Loucy (cell line): ENCODE measurements at regions not wholly inside any gene's neighbourhood (a gene's known extent, or its start where the extent isn't known, plus 50 kb on each side); places are given as distances from the start of the nearest gene placed in this dataset.
"Not testable (repeated sequence)": the region's sequence is repeated elsewhere in the genome, so short reads cannot be mapped to it uniquely, and the experiment has no call there.

ENCODE experiments used
- CTCF ChIP-seq: fragments of 200-600 bp; sonication (generic); conservative IDR thresholded peaks from 2 replicates; pipeline ENCODE4 v1.5.1; 2014; ENCODE audit warnings: mild to moderate bottlenecking, antibody characterized with exemption, low read length
- EZH2phosphoT487 ChIP-seq: fragments of 200-600 bp; IDR thresholded peaks from 2 replicates; pipeline ENCODE4 v1.6.1; 2018; ENCODE audit warnings: antibody characterized with exemption, mild to moderate bottlenecking, moderate library complexity, borderline replicate concordance

- TF ChIP-seq CTCF, EZH2phosphoT487: not testable (repeated sequence)
Observed at GRCh38 chr7:35955735-35956134, 154.9 kb downstream of the SEPTIN7 start.
